Activated naive CD8-positive, alpha-beta T cell (primary cell): ENCODE measurements at regions not wholly inside any gene's neighbourhood (a gene's known extent, or its start where the extent isn't known, plus 50 kb on each side); places are given as distances from the start of the nearest gene placed in this dataset.
"Not testable (repeated sequence)": the region's sequence is repeated elsewhere in the genome, so short reads cannot be mapped to it uniquely, and the experiment has no call there.

ENCODE experiments used
- H3K27ac Mint-ChIP-seq: one replicate; pipeline ENCODE4 v1.8.0; 2021; ENCODE audit warnings: mixed read lengths
- H3K27me3 Mint-ChIP-seq: one replicate; pipeline ENCODE4 v1.8.0; 2021; ENCODE audit warnings: mixed read lengths
- H3K36me3 Mint-ChIP-seq: one replicate; pipeline ENCODE4 v1.8.0; 2021; ENCODE audit warnings: mixed read lengths
- H3K4me1 Mint-ChIP-seq: one replicate; pipeline ENCODE4 v1.8.0; 2021; ENCODE audit warnings: low read depth, mixed read lengths
- H3K4me3 Mint-ChIP-seq: one replicate; pipeline ENCODE4 v1.8.0; 2021; ENCODE audit warnings: mild to moderate bottlenecking, mixed read lengths
- H3K9me3 Mint-ChIP-seq: one replicate; pipeline ENCODE4 v1.8.0; 2021; ENCODE audit warnings: low read depth, mixed read lengths

DNA sequence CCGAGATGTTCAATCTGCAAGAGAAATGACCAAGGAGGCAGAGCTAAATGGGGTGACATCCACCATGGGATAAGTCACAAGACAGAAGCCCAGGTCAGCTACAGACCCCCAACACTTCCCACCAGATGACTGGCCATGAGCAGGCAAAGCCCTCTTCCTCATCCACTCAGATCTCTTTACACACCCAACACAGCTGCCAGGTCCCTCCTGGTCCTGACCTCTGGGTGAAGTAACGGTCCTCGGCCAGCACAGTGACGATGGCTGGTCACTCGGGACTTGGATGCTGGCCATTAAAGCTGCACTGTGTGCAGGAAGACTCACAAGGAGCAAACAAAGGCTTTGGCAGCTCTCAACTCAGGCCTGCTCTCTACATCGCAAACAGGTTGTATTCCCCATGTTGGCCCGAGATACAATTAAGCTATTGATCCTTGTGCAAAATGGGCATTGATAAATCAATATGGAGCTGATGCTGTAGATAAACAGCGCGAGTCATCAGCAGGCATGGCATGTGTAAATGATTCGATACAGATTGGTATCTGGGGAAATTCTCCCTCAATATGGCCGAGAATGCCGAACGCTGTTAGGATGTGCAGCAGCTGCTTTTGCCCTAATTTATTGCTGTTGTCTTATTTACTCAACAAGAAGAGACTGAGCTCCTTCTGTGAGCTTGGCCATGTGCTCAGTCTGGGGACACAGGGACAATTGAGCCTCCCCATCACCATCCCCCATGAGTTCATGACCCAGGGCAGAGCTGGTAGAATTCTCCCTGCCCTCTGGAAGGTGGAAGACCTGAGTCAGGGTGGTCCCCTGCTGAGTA lies 98.7 kb downstream of the C5orf15 start:
- H3K4me3 Mint-ChIP-seq = no peak overlapping the region
- H3K27ac Mint-ChIP-seq = peak overlapping the region; percentile 84
- H3K4me1 Mint-ChIP-seq = peaks cover 40% of the 10 kb centered on the region
- no peaks in the 10 kb centered on the region for H3K27me3 Mint-ChIP-seq
- peaks cover under 1% of the 10 kb centered on the region for H3K9me3 Mint-ChIP-seq
- H3K36me3 Mint-ChIP-seq = no peaks in the 10 kb centered on the region

DNA sequence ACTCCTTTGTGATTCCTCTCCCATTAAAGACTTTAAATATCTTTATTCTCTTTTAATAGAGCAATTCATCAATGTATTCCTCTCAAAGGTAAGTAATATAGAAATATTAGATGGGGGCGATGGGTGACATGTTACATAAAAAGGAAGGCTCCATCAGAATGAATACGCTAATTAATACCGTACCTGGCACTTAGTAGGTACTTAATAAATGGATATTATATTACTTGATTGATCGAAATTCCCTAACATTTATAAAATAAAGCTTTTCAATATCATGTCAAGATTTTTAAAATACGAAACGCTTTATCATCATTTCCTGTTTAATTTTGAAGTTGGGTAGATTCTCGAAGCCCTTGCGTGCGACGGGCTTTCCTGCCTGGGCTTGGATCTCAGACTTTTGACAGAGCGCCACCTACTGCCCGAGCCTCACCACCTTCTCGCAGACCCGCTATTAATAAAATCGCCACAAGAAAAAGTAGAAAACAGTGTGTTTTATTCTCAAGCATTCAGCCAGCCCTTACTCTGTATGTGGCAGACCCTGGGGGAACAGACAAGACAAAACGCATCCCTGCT lies 99.4 kb downstream of the C5orf15 start:
- Mint-ChIP-seq H3K4me3 (no peak overlapping the region), H3K4me1 (peaks cover 33% of the 10 kb centered on the region), H3K27ac (peak overlapping the region; percentile 84), H3K27me3 (no peaks in the 10 kb centered on the region), H3K36me3 (no peaks in the 10 kb centered on the region), H3K9me3 (no peaks in the 10 kb centered on the region)

DNA sequence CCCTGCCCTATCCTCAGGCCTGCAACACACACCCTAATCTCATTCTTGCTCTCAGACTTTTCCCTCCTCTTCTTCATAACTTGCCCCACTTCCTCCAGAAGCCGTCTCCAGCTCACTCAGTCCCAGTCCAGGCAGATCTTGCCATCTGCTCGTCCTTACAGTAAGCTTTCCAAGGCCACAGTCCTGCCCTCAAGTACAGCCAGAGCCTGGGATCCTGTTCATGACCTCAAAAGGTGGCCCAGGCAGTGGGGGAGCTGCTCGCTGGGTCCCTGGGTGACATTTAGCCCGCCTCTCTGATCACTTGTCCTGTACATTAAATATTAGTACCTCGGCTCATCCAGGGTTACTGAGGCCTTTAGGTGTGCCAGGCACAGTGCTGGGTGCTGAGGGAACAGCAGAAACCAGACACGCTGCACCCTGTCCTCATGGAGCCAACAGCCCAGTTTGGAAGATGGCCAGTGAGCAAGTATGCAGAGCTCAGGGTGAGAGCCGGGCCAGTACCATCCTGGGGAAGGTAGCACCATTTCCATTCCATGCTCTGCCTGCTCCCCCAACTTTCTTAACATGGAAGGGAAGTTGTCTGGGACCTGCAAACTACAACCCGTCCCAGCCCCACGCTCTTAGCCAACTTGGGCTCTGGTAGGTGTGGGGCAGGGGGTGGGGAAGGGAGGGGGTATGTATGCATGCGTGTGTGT lies 100.4 kb downstream of the C5orf15 start:
- no peaks in the 10 kb centered on the region for H3K9me3 Mint-ChIP-seq
- no peak overlapping the region for H3K4me3 Mint-ChIP-seq

DNA sequence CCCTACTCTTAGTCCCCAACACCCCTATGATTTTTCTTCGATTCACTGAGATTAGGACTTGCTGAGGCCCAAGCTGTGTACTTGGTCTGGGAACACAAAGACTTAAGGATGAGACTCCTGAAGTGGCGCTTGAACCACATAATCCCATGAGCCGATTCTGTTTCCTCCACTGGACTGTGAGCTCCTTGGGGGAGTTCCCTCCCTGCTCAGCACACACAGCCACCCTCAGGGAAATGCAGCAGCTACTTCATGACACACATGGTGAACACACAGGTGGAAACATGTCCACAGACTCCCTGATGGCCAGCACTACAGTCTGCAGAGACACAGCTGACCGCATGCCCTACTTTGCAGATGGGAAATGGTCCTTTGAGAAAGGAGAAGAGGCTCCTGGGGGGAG lies 101.1 kb downstream of the C5orf15 start:
- H3K4me1 Mint-ChIP-seq = peaks cover 16% of the 10 kb centered on the region
- no peak overlapping the region for H3K4me3 Mint-ChIP-seq
- H3K9me3 Mint-ChIP-seq = no peaks in the 10 kb centered on the region
- H3K27ac Mint-ChIP-seq = no peak overlapping the region
- no peaks in the 10 kb centered on the region for H3K36me3 Mint-ChIP-seq
- H3K27me3 Mint-ChIP-seq = no peaks in the 10 kb centered on the region

More for the DNA sequence above, 100.4 kb downstream of the C5orf15 start:
- Mint-ChIP-seq H3K4me1 (peaks cover 23% of the 10 kb centered on the region), H3K36me3 (no peaks in the 10 kb centered on the region), H3K27ac (peak overlapping the region; percentile 66), H3K27me3 (no peaks in the 10 kb centered on the region)

DNA sequence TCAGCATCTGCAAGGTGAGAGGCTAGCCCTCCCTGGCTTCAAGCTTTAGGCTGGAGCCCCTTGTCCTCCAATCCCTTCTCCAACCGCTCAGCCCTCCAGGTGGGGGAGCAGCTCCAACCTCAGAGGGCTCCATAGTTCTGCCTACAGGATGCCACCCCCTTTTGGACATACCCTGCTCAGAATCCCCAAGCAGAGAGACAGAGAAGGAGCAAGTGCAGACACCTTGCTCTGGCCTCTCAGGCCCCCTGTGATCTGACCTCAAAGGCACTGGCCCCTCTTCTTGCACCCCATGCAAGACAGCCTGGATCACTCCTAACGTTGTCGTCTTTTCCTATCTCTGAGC lies 101.6 kb downstream of the C5orf15 start:
- peaks cover 15% of the 10 kb centered on the region for H3K4me1 Mint-ChIP-seq
- no peaks in the 10 kb centered on the region for H3K9me3 Mint-ChIP-seq
- no peaks in the 10 kb centered on the region for H3K27me3 Mint-ChIP-seq
- H3K27ac Mint-ChIP-seq = no peak overlapping the region
- H3K36me3 Mint-ChIP-seq = no peaks in the 10 kb centered on the region
- no peak overlapping the region for H3K4me3 Mint-ChIP-seq

DNA sequence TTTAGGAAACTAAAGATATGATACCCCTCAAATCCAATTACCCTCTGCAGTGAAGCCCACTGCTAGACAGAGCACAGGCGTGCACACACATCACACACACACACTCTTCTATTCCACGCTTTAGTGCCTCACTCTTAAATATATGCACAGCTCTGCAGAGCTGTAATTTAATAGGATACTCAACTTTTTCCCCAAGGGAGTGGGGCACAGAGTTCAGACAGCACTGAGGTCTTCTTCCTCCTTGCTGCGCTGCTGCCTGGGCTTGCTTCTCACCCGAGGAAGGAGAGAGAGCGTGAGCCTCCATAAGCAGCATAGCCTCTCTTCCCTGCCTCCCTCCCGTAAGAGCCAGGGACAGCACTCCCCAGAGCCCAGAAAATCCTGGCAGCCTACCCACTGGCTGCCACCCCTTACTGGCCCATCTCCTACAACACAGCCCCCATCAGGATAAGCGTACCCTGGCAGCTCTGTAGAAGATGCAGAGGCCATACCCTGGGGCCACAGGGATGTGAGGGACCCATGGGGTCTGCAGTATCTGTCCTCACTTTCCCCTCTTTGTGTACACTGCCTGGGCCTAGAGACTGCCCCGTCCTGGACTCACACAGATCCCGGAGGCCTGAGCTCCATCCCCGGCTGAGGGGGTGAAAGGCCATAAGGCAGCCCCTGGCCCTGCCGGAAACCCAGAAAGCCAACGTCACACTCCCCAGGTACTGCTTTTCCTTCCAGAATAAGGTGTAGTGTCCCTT lies 102.1 kb downstream of the C5orf15 start:
- Mint-ChIP-seq H3K4me3 (no peak overlapping the region), H3K36me3 (no peaks in the 10 kb centered on the region), H3K4me1 (peaks cover 18% of the 10 kb centered on the region), H3K9me3 (no peaks in the 10 kb centered on the region), H3K27ac (no peak overlapping the region), H3K27me3 (no peaks in the 10 kb centered on the region)

DNA sequence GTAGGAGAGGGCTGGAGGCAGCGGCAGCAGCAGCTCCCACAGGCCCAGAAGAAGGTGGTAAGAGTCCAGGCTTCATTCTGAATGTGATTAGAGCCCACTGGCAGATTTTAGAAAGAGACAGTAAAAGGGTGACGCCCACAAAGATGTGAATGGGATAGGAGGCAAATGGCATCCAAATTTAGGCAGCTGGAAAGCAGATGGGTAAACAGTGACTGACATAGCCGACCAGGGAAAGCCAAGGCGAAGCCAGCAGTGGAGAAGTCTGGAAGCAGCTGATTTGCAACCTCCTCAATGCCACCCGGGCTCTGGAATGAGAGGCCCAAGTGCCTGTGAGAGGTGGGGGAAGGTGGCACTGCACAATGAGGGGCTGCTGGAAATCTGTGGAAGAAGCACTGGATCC lies 103.3 kb downstream of the C5orf15 start:
- no peak overlapping the region for H3K4me3 Mint-ChIP-seq
- H3K27me3 Mint-ChIP-seq = no peaks in the 10 kb centered on the region
- no peaks in the 10 kb centered on the region for H3K9me3 Mint-ChIP-seq
- peak overlapping the region; percentile 7 for H3K27ac Mint-ChIP-seq
- no peaks in the 10 kb centered on the region for H3K36me3 Mint-ChIP-seq
- peaks cover 21% of the 10 kb centered on the region for H3K4me1 Mint-ChIP-seq

DNA sequence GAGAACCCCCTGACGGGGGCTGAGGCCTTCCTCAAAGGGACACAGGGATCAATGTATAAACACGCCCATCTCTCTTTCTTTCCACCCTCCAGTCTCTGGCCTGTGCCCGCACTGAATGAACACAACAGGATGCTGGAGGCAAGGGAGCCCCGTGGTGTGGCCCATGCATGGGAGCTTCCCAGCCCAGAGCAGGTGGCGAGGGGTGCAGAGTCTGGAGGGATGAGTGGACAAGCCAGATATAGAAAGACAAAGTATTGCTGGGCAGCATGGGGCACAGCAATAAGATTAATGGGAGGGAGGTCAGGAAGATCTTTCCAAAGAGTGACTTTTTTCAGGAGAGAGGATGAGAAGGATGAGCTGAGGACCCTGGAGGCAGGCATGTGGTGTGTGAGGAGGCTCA lies 103.7 kb downstream of the C5orf15 start:
- Mint-ChIP-seq H3K9me3 (no peaks in the 10 kb centered on the region), H3K27ac (peak overlapping the region; percentile 7), H3K36me3 (no peaks in the 10 kb centered on the region), H3K27me3 (no peaks in the 10 kb centered on the region), H3K4me1 (peaks cover 20% of the 10 kb centered on the region), H3K4me3 (no peak overlapping the region)

DNA sequence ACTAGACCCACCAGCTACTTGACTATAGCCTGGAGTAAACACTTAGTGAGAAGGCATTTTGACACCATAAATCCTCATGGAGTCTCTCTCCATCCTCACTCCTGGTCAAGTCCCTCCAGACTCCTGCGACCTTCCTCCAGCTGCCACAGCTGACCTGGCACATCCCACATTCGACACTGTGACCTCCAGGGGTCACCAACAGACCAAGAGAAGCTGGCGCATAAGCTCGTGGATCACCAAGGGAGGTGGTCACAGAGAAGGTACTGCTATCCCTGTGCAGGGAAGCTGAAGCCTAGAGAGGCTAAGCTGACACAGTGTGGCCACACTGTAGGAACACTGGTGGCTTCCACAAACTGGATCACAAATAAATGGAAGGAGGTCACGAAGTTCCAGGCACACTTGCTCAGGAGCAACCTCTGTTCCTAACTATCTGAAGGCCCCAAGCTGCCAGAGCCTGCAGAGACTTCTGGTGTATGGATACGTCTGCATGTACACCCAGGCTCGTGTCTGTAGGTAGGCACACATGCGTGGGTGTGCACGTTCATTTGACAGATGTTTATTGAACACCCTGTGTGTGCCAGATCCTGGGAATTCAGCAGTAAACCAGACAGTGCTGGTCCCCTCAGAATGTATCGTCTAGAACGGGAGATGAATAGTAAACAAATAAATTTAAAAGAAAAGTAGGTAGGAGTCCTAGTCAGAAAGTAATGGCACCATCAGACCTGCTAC lies 104.4 kb downstream of the C5orf15 start:
- Mint-ChIP-seq H3K36me3 (peaks cover 2% of the 10 kb centered on the region), H3K27me3 (no peaks in the 10 kb centered on the region), H3K4me1 (peaks cover 19% of the 10 kb centered on the region), H3K9me3 (no peaks in the 10 kb centered on the region), H3K27ac (no peak overlapping the region), H3K4me3 (no peak overlapping the region)

DNA sequence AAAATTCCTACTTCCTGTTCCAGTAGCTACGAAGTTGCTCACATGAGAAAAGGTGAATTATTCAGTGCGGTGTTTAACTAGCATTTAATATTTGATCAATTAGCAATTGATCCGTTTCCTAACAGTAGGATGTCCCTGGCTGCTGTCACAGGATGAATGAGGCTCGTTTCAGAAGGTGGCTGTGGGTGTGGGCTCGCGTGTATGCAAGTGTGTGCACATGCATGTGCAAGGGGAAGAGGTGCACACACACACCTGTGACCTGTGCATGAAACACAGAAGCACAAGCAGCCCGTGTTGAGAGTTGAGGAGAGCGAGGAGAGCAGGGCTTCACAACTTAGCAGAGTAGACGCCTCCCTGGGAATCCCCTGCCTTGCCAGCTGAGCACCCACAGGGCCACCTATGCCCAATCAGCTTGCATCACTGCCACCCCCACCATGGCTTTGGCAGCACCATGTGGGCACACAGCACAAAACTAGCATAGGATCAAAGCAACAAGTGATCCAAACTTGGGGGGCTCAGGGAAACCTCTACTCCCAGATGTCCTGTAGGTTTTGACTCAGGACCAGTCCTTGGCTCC lies 107.2 kb downstream of the C5orf15 start:
- no peak overlapping the region for H3K27ac Mint-ChIP-seq
- peaks cover 14% of the 10 kb centered on the region for H3K4me1 Mint-ChIP-seq
- peaks cover 2% of the 10 kb centered on the region for H3K36me3 Mint-ChIP-seq
- no peaks in the 10 kb centered on the region for H3K9me3 Mint-ChIP-seq
- no peaks in the 10 kb centered on the region for H3K27me3 Mint-ChIP-seq
- H3K4me3 Mint-ChIP-seq = no peak overlapping the region

DNA sequence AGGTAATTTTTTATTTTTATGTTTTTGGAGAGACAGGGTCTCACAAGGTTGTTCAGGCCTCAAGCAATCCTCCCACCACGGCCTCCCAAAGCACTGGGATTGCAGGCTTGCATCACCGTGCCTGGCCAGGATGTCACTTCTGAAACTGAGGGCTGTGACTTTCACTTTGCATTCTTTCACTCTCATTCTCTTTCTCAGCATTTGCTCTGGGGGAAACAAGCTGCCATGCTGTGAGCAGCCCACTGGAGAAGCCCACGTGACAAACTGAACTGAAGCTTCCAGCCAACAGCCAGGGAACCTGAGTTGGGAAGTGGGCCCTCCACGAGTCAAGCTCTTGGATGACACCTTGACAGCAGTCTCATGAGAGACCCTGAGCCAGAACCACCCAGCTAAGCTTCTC lies 109.4 kb downstream of the C5orf15 start:
- Mint-ChIP-seq H3K9me3 (no peaks in the 10 kb centered on the region), H3K27ac (no peak overlapping the region), H3K4me1 (peaks cover 14% of the 10 kb centered on the region), H3K27me3 (no peaks in the 10 kb centered on the region), H3K36me3 (peaks cover 2% of the 10 kb centered on the region), H3K4me3 (no peak overlapping the region)

DNA sequence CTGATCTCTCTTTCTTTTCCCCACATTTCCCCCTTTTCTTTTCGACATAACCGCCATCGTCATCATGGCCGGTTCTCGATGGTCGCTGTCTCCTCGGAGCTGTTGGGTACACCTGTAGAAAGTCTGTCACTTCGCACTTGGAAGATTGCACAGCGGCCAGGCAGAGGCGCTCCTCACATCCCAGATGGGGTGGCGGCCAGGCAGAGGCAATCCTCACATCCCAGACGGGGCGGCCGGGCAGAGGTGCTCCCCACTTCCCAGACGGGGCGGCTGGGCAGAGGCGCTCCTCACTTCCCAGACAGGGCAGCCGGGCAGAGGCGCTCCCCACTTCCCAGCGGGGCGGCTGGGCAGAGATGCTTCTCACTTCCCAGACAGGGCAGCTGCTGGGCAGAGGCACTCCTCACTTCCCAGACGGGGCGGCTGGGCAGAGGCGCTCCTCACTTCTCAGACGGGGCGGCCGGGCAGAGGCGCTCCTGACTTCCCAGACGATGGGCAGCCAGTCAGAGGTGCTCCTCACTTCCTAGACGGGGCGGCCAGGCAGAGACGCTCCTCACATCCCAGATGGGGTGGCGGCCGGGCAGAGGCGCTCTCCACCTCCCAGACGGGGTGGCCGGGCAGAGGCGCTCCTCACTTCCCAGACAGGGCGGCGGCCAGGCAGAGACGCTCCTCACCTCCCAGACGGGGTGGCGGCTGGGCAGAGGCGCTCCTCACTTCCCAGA lies 110.7 kb downstream of the C5orf15 start:
- not testable (repeated sequence) for H3K9me3 Mint-ChIP-seq, H3K27me3 Mint-ChIP-seq, H3K4me3 Mint-ChIP-seq, H3K27ac Mint-ChIP-seq, H3K36me3 Mint-ChIP-seq
- peaks cover 14% of the 10 kb centered on the region for H3K4me1 Mint-ChIP-seq

DNA sequence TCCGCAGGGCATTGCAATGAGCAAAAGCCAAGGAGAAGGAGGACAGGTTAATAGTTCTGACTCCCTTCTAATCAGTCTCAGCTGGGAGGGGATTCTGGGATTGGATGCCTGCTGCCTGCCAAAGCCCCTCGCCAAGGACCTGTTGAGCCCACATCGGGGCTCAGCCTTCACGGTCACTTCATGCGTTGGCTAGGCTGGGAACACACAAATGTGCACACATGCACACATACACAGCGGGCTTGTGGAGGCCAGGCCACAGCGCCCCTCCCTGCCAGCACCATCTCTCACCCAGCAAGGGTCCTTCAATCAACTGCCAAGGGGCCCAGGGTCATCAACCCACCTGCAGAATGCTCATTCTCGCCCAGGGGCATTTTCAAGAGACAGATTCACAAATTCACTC lies 113.9 kb downstream of the C5orf15 start:
- Mint-ChIP-seq H3K4me1 (peaks cover 2% of the 10 kb centered on the region), H3K4me3 (no peak overlapping the region), H3K9me3 (no peaks in the 10 kb centered on the region), H3K36me3 (peaks cover under 1% of the 10 kb centered on the region), H3K27me3 (no peaks in the 10 kb centered on the region), H3K27ac (no peak overlapping the region)
